K562 (cell line): ENCODE measurements at regions not wholly inside any gene's neighbourhood (a gene's known extent, or its start where the extent isn't known, plus 50 kb on each side); places are given as distances from the start of the nearest gene placed in this dataset.
A peak's percentile ranks its signal among the peaks of the same experiment; 100 is the strongest.

Source experiments
- CC2D1A ChIP-seq: fragments of 450-650 bp; IDR thresholded peaks from 2 replicates; pipeline ENCODE4 v1.6.1; 2017; ENCODE audit warnings: mild to moderate bottlenecking
- CTCF ChIP-seq, 3 experiments: IDR thresholded peaks in 2 of 3; conservative IDR thresholded peaks in 1 of 3; 2 replicates each; pipeline ENCODE4 v1.5.1; 2011 to 2012; ENCODE audit warnings: low read length in 3 of 3, mild to moderate bottlenecking in 3 of 3, control low read depth in 2 of 3, improper control_type of control experiment in 1 of 3, inconsistent platforms in 1 of 3, low read depth in 1 of 3, mixed read lengths in 1 of 3, moderate library complexity in 1 of 3; ENCODE audit not compliant: insufficient read depth in 2 of 3
- DEAF1 ChIP-seq: fragments of 450-650 bp; formaldehyde crosslinking; IDR thresholded peaks from 2 replicates; pipeline ENCODE4 v1.4.0; 2020; ENCODE audit warnings: mild to moderate bottlenecking, moderate library complexity
- DMBX1 ChIP-seq: fragments of 250-450 bp; sonication (Bioruptor Pico); IDR thresholded peaks from 2 replicates; pipeline ENCODE4 v1.8.0; 2022; ENCODE audit warnings: inconsistent platforms, mild to moderate bottlenecking, moderate library complexity, borderline replicate concordance
- ILF3 ChIP-seq: fragments of 450-650 bp; IDR thresholded peaks from 2 replicates; pipeline ENCODE4 v1.6.1; 2018; ENCODE audit warnings: antibody characterized with exemption, mild to moderate bottlenecking, moderate library complexity, borderline replicate concordance
- KAT7 ChIP-seq: sonication (generic); formaldehyde crosslinking; IDR thresholded peaks from 2 replicates; pipeline ENCODE4 v1.8.0; 2022; ENCODE audit warnings: missing genetic modification reagents, mild to moderate bottlenecking, borderline replicate concordance
- MIER1 ChIP-seq: fragments of 450-650 bp; IDR thresholded peaks from 2 replicates; pipeline ENCODE4 v1.6.1; 2016; ENCODE audit warnings: antibody characterized with exemption, mild to moderate bottlenecking, low read depth
- PHF21A ChIP-seq: fragments of 450-650 bp; IDR thresholded peaks from 2 replicates; pipeline ENCODE4 v1.6.1; 2017; ENCODE audit warnings: low read depth, borderline replicate concordance
- POU5F1 ChIP-seq: fragments of 150-350 bp; IDR thresholded peaks from 2 replicates; pipeline ENCODE4 v1.6.1; 2014; ENCODE audit warnings: borderline replicate concordance, low read length, low read depth, mild to moderate bottlenecking; ENCODE audit not compliant: partially characterized antibody
- RAD21 ChIP-seq, 2 experiments: fragments of 250-450 bp in 1 of 2; fragments of 450-650 bp in 1 of 2; sonication (Bioruptor Pico) in 1 of 2; formaldehyde crosslinking in 1 of 2; IDR thresholded peaks in 1 of 2; conservative IDR thresholded peaks in 1 of 2; 2 replicates each; pipeline versions ENCODE4 v1.4.0 to v1.8.0; 2020 to 2022; ENCODE audit warnings: mild to moderate bottlenecking in 2 of 2, moderate library complexity in 1 of 2
- SMC3 ChIP-seq: conservative IDR thresholded peaks from 2 replicates; pipeline ENCODE4 v1.6.1; 2011; ENCODE audit warnings: low read depth, low read length, improper control_type of control experiment; ENCODE audit not compliant: insufficient read depth
- ZNF384 ChIP-seq: IDR thresholded peaks from 2 replicates; pipeline ENCODE4 v1.6.1; 2012; ENCODE audit warnings: low read depth, low read length, improper control_type of control experiment

- TF ChIP-seq CTCF (IDR thresholded peaks at IDR 0.05 in 2 of 3, conservative IDR thresholded peaks at IDR 0.05 in 1 of 3; ENCODE audit: insufficient read depth in 2 of 3, low read depth in 1 of 3, low read length in 3 of 3) (peak; percentile 65 to 72 (median 66)), ILF3 (no peak), RAD21 (CRISPR knock-in tag; conservative IDR thresholded peaks at IDR 0.05 in 1 of 2, IDR thresholded peaks at IDR 0.05 in 1 of 2) (peak; percentile 67 to 81), SMC3 (peak; percentile 48), PHF21A (0 out of 2 replicates have a peak, but pooled peaks have one; percentile 68), CC2D1A (peak; percentile 42; the same call in 1 of the 2 replicates), KAT7 (CRISPR knock-in tag) (no peak), ZNF384 (peak; percentile 66), POU5F1 (no peak), DMBX1 (no peak), MIER1 (no peak), DEAF1 (CRISPR knock-in tag) (peak; percentile 11; the same call in 1 of the 2 replicates)
Observed at GRCh38 chr7:120089968-120090367, 183.0 kb upstream of the KCND2 start (continued).
